AG04450 (cell line): ENCODE measurements at regions not wholly inside any gene's neighbourhood (a gene's known extent, or its start where the extent isn't known, plus 50 kb on each side); places are given as distances from the start of the nearest gene placed in this dataset.

Experiments
- CTCF ChIA-PET: fragments of 300-600, 350-600 bp; formaldehyde crosslinking; extraction: SDS; loops from one replicate; lab custom pipeline; 2022; ENCODE audit warnings: antibody characterized with exemption, inconsistent platforms; lab: Charles Lee
- POLR2A ChIA-PET: fragments of 350-600 bp; formaldehyde crosslinking; extraction: SDS; loops from one replicate; lab custom pipeline; 2021; ENCODE audit warnings: antibody characterized with exemption, inconsistent platforms; lab: Yijun Ruan, JAX
- DNase-seq: peaks from one replicate; pipeline ENCODE4 v3.0.0-alpha.2; 2011; ENCODE audit warnings: low read depth, low spot score
- H3K27ac ChIP-seq: one replicate; pipeline ENCODE4 v1.5.1; 2012; ENCODE audit warnings: low read depth, low read length, control low read depth
- H3K27me3 ChIP-seq: one replicate; pipeline ENCODE4 v1.6.0; 2012; ENCODE audit warnings: low read length; ENCODE audit not compliant: control insufficient read depth, insufficient read depth
- H3K4me3 ChIP-seq: 2 replicates; pipeline ENCODE4 v1.5.1; 2011; ENCODE audit warnings: mild to moderate bottlenecking, low read depth, low read length, control low read depth
- H3K9me3 ChIP-seq: 2 replicates; pipeline ENCODE4 v1.5.1; 2012; ENCODE audit warnings: low read length; ENCODE audit not compliant: control insufficient read depth, insufficient read depth
- TF ChIP-seq, protein P1 (sequence below): IDR thresholded peaks from 2 replicates; pipeline ENCODE4 v1.5.1; 2011; ENCODE audit warnings: low read depth, low read length, control low read depth, inconsistent platforms

DNA sequence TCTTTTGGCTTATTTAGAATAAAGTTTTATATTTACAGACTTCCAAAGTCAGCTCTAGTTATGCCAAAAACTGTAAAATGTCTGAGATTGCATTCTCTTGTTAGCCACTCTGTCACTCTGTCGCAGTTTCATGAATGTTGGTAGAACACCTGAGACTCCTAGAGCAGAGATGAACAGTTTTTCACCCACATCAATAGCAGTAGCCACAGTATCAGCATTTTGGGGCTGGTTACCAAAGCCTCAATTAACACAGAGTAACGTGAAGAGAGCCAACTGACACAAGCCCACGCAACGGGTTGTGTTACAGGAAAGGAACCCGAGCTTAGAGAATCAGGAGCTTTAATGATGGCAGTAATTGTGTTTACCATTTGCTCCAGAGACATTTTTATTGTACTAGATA is 443.0 kb upstream of the SLC39A10 start:
- no peak overlapping the region for H3K4me3 ChIP-seq
- DNase-seq = no peak
- H3K27me3 ChIP-seq = no peaks in the 10 kb centered on the region
- H3K9me3 ChIP-seq = no peaks in the 10 kb centered on the region
- POLR2A ChIA-PET = no interaction called here
- TF ChIP-seq, protein P1, sequence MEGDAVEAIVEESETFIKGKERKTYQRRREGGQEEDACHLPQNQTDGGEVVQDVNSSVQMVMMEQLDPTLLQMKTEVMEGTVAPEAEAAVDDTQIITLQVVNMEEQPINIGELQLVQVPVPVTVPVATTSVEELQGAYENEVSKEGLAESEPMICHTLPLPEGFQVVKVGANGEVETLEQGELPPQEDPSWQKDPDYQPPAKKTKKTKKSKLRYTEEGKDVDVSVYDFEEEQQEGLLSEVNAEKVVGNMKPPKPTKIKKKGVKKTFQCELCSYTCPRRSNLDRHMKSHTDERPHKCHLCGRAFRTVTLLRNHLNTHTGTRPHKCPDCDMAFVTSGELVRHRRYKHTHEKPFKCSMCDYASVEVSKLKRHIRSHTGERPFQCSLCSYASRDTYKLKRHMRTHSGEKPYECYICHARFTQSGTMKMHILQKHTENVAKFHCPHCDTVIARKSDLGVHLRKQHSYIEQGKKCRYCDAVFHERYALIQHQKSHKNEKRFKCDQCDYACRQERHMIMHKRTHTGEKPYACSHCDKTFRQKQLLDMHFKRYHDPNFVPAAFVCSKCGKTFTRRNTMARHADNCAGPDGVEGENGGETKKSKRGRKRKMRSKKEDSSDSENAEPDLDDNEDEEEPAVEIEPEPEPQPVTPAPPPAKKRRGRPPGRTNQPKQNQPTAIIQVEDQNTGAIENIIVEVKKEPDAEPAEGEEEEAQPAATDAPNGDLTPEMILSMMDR = no peak
- CTCF ChIA-PET = no interaction called here
- no peak overlapping the region for H3K27ac ChIP-seq

- H3K9me3 ChIP-seq = no peaks in the 10 kb centered on the region
- H3K27ac ChIP-seq = no peak overlapping the region
- no peak for DNase-seq
- POLR2A ChIA-PET = no interaction called here
- TF ChIP-seq, protein P1 = no peak
- no peak overlapping the region for H3K4me3 ChIP-seq
- no peaks in the 10 kb centered on the region for H3K27me3 ChIP-seq
- CTCF ChIA-PET = no interaction called here
These were observed 444.4 kb upstream of the SLC39A10 start for GRCh38 chr2:195212586-195212985.

GRCh38 chr2:195202163-195202845 is 454.7 kb upstream of the SLC39A10 start:
- no peak overlapping the region for H3K4me3 ChIP-seq
- no peak overlapping the region for H3K27ac ChIP-seq
- no peaks in the 10 kb centered on the region for H3K27me3 ChIP-seq
- ChIA-PET CTCF (no interaction called here), POLR2A (no interaction called here)
- TF ChIP-seq, protein P1 = no peak
- no peaks in the 10 kb centered on the region for H3K9me3 ChIP-seq
- DNase-seq = no peak

- ChIA-PET CTCF (no interaction called here), POLR2A (no interaction called here)
- H3K27me3 ChIP-seq = no peaks in the 10 kb centered on the region
- H3K9me3 ChIP-seq = no peaks in the 10 kb centered on the region
- H3K27ac ChIP-seq = no peak overlapping the region
- no peak overlapping the region for H3K4me3 ChIP-seq
- DNase-seq = no peak
- TF ChIP-seq, protein P1 = no peak
These were observed 457.2 kb upstream of the SLC39A10 start for GRCh38 chr2:195199864-195200263.

DNA sequence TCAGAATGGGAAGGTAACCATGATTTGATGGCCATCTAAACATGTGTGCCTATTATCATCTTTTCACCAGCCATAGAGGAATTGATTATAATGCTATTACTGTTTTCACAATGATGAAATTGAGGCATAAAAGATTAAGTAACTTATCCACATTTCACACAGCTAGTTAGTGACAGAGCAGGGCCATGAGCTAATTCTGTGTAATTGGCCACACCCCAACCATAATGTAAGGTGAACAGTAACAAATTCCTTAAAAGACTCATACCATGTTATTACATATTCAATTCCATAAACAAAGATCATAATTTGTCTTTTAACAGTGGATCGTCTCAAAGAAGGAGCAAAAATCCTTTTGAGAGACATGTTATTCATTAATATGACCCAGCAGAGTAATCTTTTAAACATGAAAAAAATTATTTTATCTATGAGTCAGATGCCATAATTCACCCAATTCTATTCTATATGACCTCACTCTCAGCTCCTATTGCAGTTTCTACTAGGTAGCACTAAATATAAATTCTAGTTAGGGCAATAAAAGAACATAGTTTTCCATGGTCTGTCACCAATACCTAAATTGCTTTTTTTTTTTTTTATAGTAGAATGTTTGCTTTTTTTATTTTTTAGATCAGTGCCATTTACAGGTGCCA is 475.8 kb upstream of the SLC39A10 start:
- DNase-seq = no peak
- no peaks in the 10 kb centered on the region for H3K27me3 ChIP-seq
- POLR2A ChIA-PET = no interaction called here

More for the DNA sequence above, 475.8 kb upstream of the SLC39A10 start:
- CTCF ChIA-PET = no interaction called here
- Histone ChIP-seq H3K9me3 (no peaks in the 10 kb centered on the region), H3K4me3 (no peak overlapping the region), H3K27ac (no peak overlapping the region)
- TF ChIP-seq, protein P1 = no peak
